SU-DHL-6 (cell line): ENCODE measurements at regions not wholly inside any gene's neighbourhood (a gene's known extent, or its start where the extent isn't known, plus 50 kb on each side); places are given as distances from the start of the nearest gene placed in this dataset.

Experiments used
- EZH2phosphoT487 ChIP-seq: fragments of 200-600 bp; sonication (generic), shearing (Covaris generic); conservative IDR thresholded peaks from 2 replicates; pipeline ENCODE4 v1.6.1; 2018; ENCODE audit warnings: mild to moderate bottlenecking, antibody characterized with exemption, low read length, moderate library complexity, mixed read lengths
- TF ChIP-seq, protein P1 (sequence below): fragments of 200-600 bp; sonication (generic); IDR thresholded peaks from one replicate; pipeline ENCODE4 v1.5.1; 2017; ENCODE audit warnings: antibody characterized with exemption, mild to moderate bottlenecking, low read length, moderate library complexity; ENCODE audit not compliant: insufficient read depth, poor library complexity, severe bottlenecking

DNA sequence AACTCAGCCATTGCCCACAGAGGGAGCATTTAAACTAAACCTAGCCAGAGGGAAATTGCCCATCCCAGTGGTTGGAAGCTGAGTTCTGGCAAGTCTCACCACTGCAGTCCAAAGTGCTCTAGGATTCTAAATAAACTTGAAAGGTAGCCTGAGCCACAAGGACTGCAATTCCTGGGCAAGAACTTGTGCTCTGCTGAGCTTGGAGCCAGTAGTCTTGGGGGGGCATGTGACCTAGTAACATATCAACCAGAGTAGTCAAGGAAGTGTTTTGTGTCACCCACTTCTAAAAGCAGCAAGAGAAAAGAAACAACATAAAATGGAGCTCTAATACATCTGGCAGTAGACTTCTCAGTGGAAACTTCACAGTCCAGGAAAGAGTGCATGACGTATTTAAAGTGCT is 167.0 kb downstream of the PTH2R start:
- TF ChIP-seq, protein P1, sequence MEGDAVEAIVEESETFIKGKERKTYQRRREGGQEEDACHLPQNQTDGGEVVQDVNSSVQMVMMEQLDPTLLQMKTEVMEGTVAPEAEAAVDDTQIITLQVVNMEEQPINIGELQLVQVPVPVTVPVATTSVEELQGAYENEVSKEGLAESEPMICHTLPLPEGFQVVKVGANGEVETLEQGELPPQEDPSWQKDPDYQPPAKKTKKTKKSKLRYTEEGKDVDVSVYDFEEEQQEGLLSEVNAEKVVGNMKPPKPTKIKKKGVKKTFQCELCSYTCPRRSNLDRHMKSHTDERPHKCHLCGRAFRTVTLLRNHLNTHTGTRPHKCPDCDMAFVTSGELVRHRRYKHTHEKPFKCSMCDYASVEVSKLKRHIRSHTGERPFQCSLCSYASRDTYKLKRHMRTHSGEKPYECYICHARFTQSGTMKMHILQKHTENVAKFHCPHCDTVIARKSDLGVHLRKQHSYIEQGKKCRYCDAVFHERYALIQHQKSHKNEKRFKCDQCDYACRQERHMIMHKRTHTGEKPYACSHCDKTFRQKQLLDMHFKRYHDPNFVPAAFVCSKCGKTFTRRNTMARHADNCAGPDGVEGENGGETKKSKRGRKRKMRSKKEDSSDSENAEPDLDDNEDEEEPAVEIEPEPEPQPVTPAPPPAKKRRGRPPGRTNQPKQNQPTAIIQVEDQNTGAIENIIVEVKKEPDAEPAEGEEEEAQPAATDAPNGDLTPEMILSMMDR, result no peak
- no peak for TF ChIP-seq EZH2phosphoT487
